ENCODE measurements at regions not wholly inside any gene's neighbourhood (a gene's known extent, or its start where the extent isn't known, plus 50 kb on each side); places are given as distances from the start of the nearest gene placed in this dataset.
"Not testable (repeated sequence)": the region's sequence is repeated elsewhere in the genome, so short reads cannot be mapped to it uniquely, and the experiment has no call there.

- H3K79me2 ChIP-seq (ENCODE audit: control insufficient read depth, insufficient read depth, low read length), result peaks cover 28% of the 10 kb centered on the region
- BruUV-seq (replicated peaks); H3K9ac ChIP-seq (replicated peaks; ENCODE audit: extremely low read depth, insufficient read depth, low read length); H3K36me3 ChIP-seq (ENCODE audit: control insufficient read depth in 2 of 2, extremely low read depth in 1 of 2, insufficient read depth in 2 of 2, low read length in 2 of 2); H3K9me3 ChIP-seq (replicated peaks; ENCODE audit: control insufficient read depth, insufficient read depth, low read length); DNase-seq (ENCODE audit: low read depth, low spot score); H3K27me3 ChIP-seq (ENCODE audit: control insufficient read depth in 2 of 2, insufficient read depth in 2 of 2, low read length in 2 of 2); FAIRE-seq; H2AFZ ChIP-seq (ENCODE audit: low read depth, low read length); H3K9me1 ChIP-seq (replicated peaks; ENCODE audit: control insufficient read depth, extremely low read depth, insufficient read depth, low read length); H3K27ac ChIP-seq (ENCODE audit: insufficient read depth, low read depth, low read length); H3K4me2 ChIP-seq (ENCODE audit: insufficient read depth, low read length); H3K4me3 ChIP-seq (replicated peaks in 1 of 3; ENCODE audit: insufficient read depth in 1 of 3, low read depth in 1 of 3, low read length in 3 of 3); intact Hi-C loops (cut with micrococcal nuclease); dilution Hi-C loops (cut with MboI; ENCODE audit: extremely low pct_ligation_motif_present, low sequenced_read_pairs); H3K4me1 ChIP-seq (ENCODE audit: control insufficient read depth, extremely low read depth, insufficient read depth, low read length); POLR2A ChIA-PET; H4K20me1 ChIP-seq (replicated peaks; ENCODE audit: control insufficient read depth, extremely low read depth, insufficient read depth, low read length); CTCF ChIA-PET: not testable (repeated sequence)
Measured at GRCh38 chr2:87500951-87501350, 246.9 kb upstream of the PLGLB2 start.

- H3K4me3 ChIP-seq (replicated peaks in 1 of 3; ENCODE audit: insufficient read depth in 1 of 3, low read depth in 1 of 3, low read length in 3 of 3); POLR2A ChIA-PET; DNase-seq (ENCODE audit: low read depth, low spot score); H3K4me1 ChIP-seq (ENCODE audit: control insufficient read depth, extremely low read depth, insufficient read depth, low read length); CTCF ChIA-PET; H3K9me1 ChIP-seq (replicated peaks; ENCODE audit: control insufficient read depth, extremely low read depth, insufficient read depth, low read length); intact Hi-C loops (cut with micrococcal nuclease); H3K36me3 ChIP-seq (ENCODE audit: control insufficient read depth in 2 of 2, extremely low read depth in 1 of 2, insufficient read depth in 2 of 2, low read length in 2 of 2); BruUV-seq (replicated peaks); H3K27me3 ChIP-seq (ENCODE audit: control insufficient read depth in 2 of 2, insufficient read depth in 2 of 2, low read length in 2 of 2); FAIRE-seq; H3K4me2 ChIP-seq (ENCODE audit: insufficient read depth, low read length); H3K27ac ChIP-seq (ENCODE audit: insufficient read depth, low read depth, low read length); H3K9ac ChIP-seq (replicated peaks; ENCODE audit: extremely low read depth, insufficient read depth, low read length); H2AFZ ChIP-seq (ENCODE audit: low read depth, low read length); H3K9me3 ChIP-seq (replicated peaks; ENCODE audit: control insufficient read depth, insufficient read depth, low read length); dilution Hi-C loops (cut with MboI; ENCODE audit: extremely low pct_ligation_motif_present, low sequenced_read_pairs); H4K20me1 ChIP-seq (replicated peaks; ENCODE audit: control insufficient read depth, extremely low read depth, insufficient read depth, low read length): not testable (repeated sequence)
- H3K79me2 ChIP-seq (ENCODE audit: control insufficient read depth, insufficient read depth, low read length), result peaks cover 26% of the 10 kb centered on the region
Measured at GRCh38 chr2:87502948-87503347, 244.9 kb upstream of the PLGLB2 start.

GRCh38 chr2:87505239-87505638 lies 242.6 kb upstream of the PLGLB2 start:
- H3K27ac ChIP-seq (ENCODE audit: insufficient read depth, low read depth, low read length); H3K9me3 ChIP-seq (replicated peaks; ENCODE audit: control insufficient read depth, insufficient read depth, low read length); BruUV-seq (replicated peaks); FAIRE-seq; dilution Hi-C loops (cut with MboI; ENCODE audit: extremely low pct_ligation_motif_present, low sequenced_read_pairs); H3K36me3 ChIP-seq (ENCODE audit: control insufficient read depth in 2 of 2, extremely low read depth in 1 of 2, insufficient read depth in 2 of 2, low read length in 2 of 2); H3K9me1 ChIP-seq (replicated peaks; ENCODE audit: control insufficient read depth, extremely low read depth, insufficient read depth, low read length); H3K9ac ChIP-seq (replicated peaks; ENCODE audit: extremely low read depth, insufficient read depth, low read length); H4K20me1 ChIP-seq (replicated peaks; ENCODE audit: control insufficient read depth, extremely low read depth, insufficient read depth, low read length); H3K4me3 ChIP-seq (replicated peaks in 1 of 3; ENCODE audit: insufficient read depth in 1 of 3, low read depth in 1 of 3, low read length in 3 of 3); H2AFZ ChIP-seq (ENCODE audit: low read depth, low read length); H3K27me3 ChIP-seq (ENCODE audit: control insufficient read depth in 2 of 2, insufficient read depth in 2 of 2, low read length in 2 of 2); DNase-seq (ENCODE audit: low read depth, low spot score); CTCF ChIA-PET; POLR2A ChIA-PET; H3K4me2 ChIP-seq (ENCODE audit: insufficient read depth, low read length); H3K4me1 ChIP-seq (ENCODE audit: control insufficient read depth, extremely low read depth, insufficient read depth, low read length); intact Hi-C loops (cut with micrococcal nuclease): not testable (repeated sequence)
- H3K79me2 ChIP-seq (ENCODE audit: control insufficient read depth, insufficient read depth, low read length), result peaks cover 26% of the 10 kb centered on the region

- DNase-seq (ENCODE audit: low read depth, low spot score); intact Hi-C loops (cut with micrococcal nuclease); H3K4me2 ChIP-seq (ENCODE audit: insufficient read depth, low read length); H2AFZ ChIP-seq (ENCODE audit: low read depth, low read length); FAIRE-seq; H3K9me1 ChIP-seq (replicated peaks; ENCODE audit: control insufficient read depth, extremely low read depth, insufficient read depth, low read length); H3K36me3 ChIP-seq (ENCODE audit: control insufficient read depth in 2 of 2, extremely low read depth in 1 of 2, insufficient read depth in 2 of 2, low read length in 2 of 2); H3K27me3 ChIP-seq (ENCODE audit: control insufficient read depth in 2 of 2, insufficient read depth in 2 of 2, low read length in 2 of 2); H3K9me3 ChIP-seq (replicated peaks; ENCODE audit: control insufficient read depth, insufficient read depth, low read length); BruUV-seq (replicated peaks); H3K27ac ChIP-seq (ENCODE audit: insufficient read depth, low read depth, low read length); CTCF ChIA-PET; H3K9ac ChIP-seq (replicated peaks; ENCODE audit: extremely low read depth, insufficient read depth, low read length); H3K4me1 ChIP-seq (ENCODE audit: control insufficient read depth, extremely low read depth, insufficient read depth, low read length); H4K20me1 ChIP-seq (replicated peaks; ENCODE audit: control insufficient read depth, extremely low read depth, insufficient read depth, low read length); H3K4me3 ChIP-seq (replicated peaks in 1 of 3; ENCODE audit: insufficient read depth in 1 of 3, low read depth in 1 of 3, low read length in 3 of 3); POLR2A ChIA-PET; dilution Hi-C loops (cut with MboI; ENCODE audit: extremely low pct_ligation_motif_present, low sequenced_read_pairs): not testable (repeated sequence)
- H3K79me2 ChIP-seq (ENCODE audit: control insufficient read depth, insufficient read depth, low read length), result peaks cover 23% of the 10 kb centered on the region
Measured at GRCh38 chr2:87505909-87506308, 242.0 kb upstream of the PLGLB2 start.
